ENCODE measurements at regions not wholly inside any gene's neighbourhood (a gene's known extent, or its start where the extent isn't known, plus 50 kb on each side); places are given as distances from the start of the nearest gene placed in this dataset.

- TF ChIP-seq L3MBTL2 (conservative IDR thresholded peaks at IDR 0.05): no peak
- TF ChIP-seq TARDBP (IDR thresholded peaks at IDR 0.05): no peak
- no peak for TF ChIP-seq BHLHE40 (IDR thresholded peaks at IDR 0.05; ENCODE audit: borderline replicate concordance)
- TF ChIP-seq SP1 (IDR thresholded peaks at IDR 0.05): no peak
- no peak for TF ChIP-seq LEF1 (IDR thresholded peaks at IDR 0.05; ENCODE audit: borderline replicate concordance)
- no peak for TF ChIP-seq CTBP1 (IDR thresholded peaks at IDR 0.05; ENCODE audit: borderline replicate concordance)
Measured at GRCh38 chr3:83189634-83190033, 1428.2 kb upstream of the GBE1 start.

All from HEK293T (cell line).